ENCODE measurements at regions not wholly inside any gene's neighbourhood (a gene's known extent, or its start where the extent isn't known, plus 50 kb on each side); places are given as distances from the start of the nearest gene placed in this dataset.

DNA sequence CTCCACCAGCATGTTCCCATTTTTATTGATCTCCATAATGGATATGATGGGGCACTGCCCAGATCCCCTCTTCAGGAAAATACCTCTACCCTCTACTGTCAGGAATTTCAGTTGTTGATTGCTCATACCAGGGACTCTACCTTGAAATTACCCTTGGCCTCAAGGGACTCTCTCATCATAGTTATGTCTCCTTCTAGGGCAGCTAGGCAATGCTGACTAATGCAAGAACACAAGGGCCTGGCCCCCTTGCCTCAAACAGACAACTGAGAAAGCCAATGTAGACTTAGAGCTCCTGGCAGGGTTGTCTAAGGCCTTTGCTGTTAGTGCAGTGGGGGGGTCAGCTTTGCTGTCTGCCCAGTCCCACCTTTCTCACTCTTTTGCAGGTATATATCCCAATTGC, 493.1 kb downstream of the BTBD3 start:
- no peak for DNase-seq (ENCODE audit: extremely low read depth, insufficient read length)
- H3K36me3 ChIP-seq (ENCODE audit: control insufficient read depth, insufficient read depth, low read length) = no peaks in the 10 kb centered on the region
- TF ChIP-seq, protein P1, sequence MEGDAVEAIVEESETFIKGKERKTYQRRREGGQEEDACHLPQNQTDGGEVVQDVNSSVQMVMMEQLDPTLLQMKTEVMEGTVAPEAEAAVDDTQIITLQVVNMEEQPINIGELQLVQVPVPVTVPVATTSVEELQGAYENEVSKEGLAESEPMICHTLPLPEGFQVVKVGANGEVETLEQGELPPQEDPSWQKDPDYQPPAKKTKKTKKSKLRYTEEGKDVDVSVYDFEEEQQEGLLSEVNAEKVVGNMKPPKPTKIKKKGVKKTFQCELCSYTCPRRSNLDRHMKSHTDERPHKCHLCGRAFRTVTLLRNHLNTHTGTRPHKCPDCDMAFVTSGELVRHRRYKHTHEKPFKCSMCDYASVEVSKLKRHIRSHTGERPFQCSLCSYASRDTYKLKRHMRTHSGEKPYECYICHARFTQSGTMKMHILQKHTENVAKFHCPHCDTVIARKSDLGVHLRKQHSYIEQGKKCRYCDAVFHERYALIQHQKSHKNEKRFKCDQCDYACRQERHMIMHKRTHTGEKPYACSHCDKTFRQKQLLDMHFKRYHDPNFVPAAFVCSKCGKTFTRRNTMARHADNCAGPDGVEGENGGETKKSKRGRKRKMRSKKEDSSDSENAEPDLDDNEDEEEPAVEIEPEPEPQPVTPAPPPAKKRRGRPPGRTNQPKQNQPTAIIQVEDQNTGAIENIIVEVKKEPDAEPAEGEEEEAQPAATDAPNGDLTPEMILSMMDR (IDR thresholded peaks at IDR 0.05; ENCODE audit: insufficient read depth, low read length, poor library complexity, severe bottlenecking) = no peak
- no peaks in the 10 kb centered on the region for H3K27me3 ChIP-seq (replicated peaks; ENCODE audit: control insufficient read depth, insufficient read depth, low read length)
- no peak overlapping the region for H3K4me3 ChIP-seq (replicated peaks; ENCODE audit: low read depth, low read length)

DNA sequence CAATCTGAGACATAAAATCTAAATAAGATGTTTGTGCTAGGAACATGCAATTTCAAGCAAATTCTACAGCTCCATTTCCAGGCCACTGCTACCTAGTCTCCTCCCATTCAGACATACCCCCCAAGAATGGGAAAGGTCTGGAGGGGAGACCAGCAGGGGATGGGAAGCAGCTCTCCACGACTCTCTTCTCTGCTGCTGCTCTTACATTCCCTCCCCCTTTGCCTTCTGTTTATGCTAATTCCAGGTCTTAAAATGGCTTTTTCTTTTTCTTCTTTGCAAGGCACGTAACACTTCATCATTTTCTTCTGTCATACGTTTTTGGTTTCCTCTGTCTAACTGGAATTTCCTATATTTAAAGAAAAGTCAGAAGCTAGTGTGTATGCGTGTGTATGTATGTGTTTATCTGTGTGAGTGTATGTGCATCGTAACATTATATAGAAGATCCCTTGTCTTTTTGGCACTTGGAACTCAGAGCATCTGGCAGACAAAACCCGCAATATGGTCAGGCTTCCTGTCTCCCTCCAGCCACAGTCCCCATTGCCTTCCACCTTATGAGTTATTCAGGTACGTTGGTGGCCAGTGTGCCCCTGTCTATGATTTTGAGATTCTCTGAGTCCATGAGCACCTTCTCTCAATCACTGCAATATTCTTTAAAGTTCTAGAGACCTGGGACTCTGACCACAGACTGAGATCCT, 493.7 kb downstream of the BTBD3 start:
- Histone ChIP-seq H3K27me3 (replicated peaks; ENCODE audit: control insufficient read depth, insufficient read depth, low read length) (no peaks in the 10 kb centered on the region), H3K4me3 (replicated peaks; ENCODE audit: low read depth, low read length) (no peak overlapping the region), H3K36me3 (ENCODE audit: control insufficient read depth, insufficient read depth, low read length) (no peaks in the 10 kb centered on the region)
- TF ChIP-seq, protein P1 (IDR thresholded peaks at IDR 0.05; ENCODE audit: insufficient read depth, low read length, poor library complexity, severe bottlenecking) = no peak
- DNase-seq (ENCODE audit: extremely low read depth, insufficient read length) = no peak

DNA sequence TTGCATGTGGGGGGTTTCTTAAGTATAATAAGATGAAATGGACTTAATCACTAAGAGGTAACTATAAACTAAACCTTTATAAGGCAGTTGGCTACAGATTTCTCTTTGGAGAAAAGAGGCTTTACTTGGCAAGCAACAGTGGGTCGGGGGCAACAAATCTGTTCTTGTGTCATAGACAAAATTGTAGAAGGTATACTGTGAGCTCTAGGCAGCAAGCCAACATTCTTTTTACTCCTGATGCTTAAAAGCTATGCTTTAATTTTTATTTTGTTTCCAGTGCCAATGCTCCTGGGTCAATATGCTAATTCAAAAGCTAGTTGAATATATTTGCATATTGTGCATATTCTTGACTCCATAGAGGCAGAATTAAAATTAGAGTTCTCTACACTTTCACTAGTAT, 495.4 kb downstream of the BTBD3 start:
- DNase-seq (ENCODE audit: extremely low read depth, insufficient read length) = no peak
- Histone ChIP-seq H3K4me3 (replicated peaks; ENCODE audit: low read depth, low read length) (no peak overlapping the region), H3K27me3 (replicated peaks; ENCODE audit: control insufficient read depth, insufficient read depth, low read length) (no peaks in the 10 kb centered on the region), H3K36me3 (ENCODE audit: control insufficient read depth, insufficient read depth, low read length) (no peaks in the 10 kb centered on the region)
- TF ChIP-seq, protein P1 (IDR thresholded peaks at IDR 0.05; ENCODE audit: insufficient read depth, low read length, poor library complexity, severe bottlenecking) = no peak

DNA sequence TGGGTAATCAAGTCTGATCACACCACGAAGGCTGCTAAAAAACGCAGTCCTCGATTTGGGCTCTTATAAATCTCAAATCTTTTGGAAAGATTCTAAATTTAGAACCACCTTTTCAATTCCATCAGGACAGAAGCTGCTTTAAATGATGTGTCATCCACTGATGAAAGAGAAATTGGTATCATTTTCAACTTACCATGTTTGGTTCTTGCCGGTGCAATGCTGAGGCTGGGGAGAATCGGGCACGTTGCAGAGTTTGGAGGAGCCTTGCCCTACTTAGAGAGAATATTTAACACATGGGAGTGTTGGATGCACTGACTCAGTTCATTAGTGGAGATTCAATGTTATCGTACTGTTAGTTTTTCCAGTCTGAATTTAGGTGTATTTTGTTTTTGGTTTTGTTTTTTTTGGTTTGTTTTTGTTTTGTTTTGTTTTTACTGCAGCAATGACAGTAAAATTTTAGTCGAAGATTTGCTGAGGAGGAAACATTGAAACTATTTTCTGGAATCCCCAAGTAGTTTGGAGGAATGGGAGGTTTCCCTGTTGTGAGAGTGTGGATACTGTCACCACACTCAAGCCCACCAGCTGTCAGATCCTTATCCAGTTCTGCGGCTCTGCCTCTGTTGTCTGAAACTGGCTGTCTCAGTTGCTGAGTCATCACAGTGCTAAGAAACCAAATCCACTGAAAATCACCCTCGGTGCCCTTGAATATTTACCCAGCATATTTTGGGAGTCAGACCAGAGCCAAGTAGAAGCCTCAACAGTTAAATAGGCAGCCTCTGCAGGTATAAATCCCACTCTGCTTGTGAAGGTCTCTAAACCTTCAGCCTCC, 497.0 kb downstream of the BTBD3 start:
- no peak for DNase-seq (ENCODE audit: extremely low read depth, insufficient read length)
- Histone ChIP-seq H3K36me3 (ENCODE audit: control insufficient read depth, insufficient read depth, low read length) (no peaks in the 10 kb centered on the region), H3K4me3 (replicated peaks; ENCODE audit: low read depth, low read length) (no peak overlapping the region), H3K27me3 (replicated peaks; ENCODE audit: control insufficient read depth, insufficient read depth, low read length) (no peaks in the 10 kb centered on the region)
- TF ChIP-seq, protein P1 (IDR thresholded peaks at IDR 0.05; ENCODE audit: insufficient read depth, low read length, poor library complexity, severe bottlenecking) = no peak

DNA sequence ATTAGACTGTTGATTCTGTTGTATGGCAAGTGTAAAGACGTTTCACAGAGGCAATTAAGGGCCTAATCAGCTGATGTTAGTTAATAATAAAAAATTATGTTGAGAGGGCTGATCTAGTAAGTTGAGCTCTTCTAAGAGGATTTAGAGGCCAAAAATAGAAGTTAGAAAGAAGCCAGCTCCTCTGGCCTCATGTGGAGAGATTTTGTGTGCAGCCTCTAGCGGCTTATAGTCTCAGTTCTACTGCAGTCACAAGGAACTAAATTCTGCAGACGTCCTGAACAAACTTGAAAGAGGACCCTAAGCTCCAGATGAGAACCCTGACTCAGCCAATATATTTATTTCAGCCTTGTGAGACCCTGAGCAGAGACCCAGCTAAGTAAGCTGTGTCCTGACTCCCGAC, 498.6 kb downstream of the BTBD3 start:
- no peak for DNase-seq (ENCODE audit: extremely low read depth, insufficient read length)
- Histone ChIP-seq H3K27me3 (replicated peaks; ENCODE audit: control insufficient read depth, insufficient read depth, low read length) (no peaks in the 10 kb centered on the region), H3K36me3 (ENCODE audit: control insufficient read depth, insufficient read depth, low read length) (no peaks in the 10 kb centered on the region), H3K4me3 (replicated peaks; ENCODE audit: low read depth, low read length) (no peak overlapping the region)
- TF ChIP-seq, protein P1 (IDR thresholded peaks at IDR 0.05; ENCODE audit: insufficient read depth, low read length, poor library complexity, severe bottlenecking) = no peak

All from GM06990 (cell line).